Activated T-cell treated with anti-CD3 and anti-CD28 coated beads, Interleukin-2, amount 50 U/mL, for 24 hours (primary cell): ENCODE measurements at regions not wholly inside any gene's neighbourhood (a gene's known extent, or its start where the extent isn't known, plus 50 kb on each side); places are given as distances from the start of the nearest gene placed in this dataset.
A peak's percentile ranks its signal among the peaks of the same experiment; 100 is the strongest.
"Not testable (repeated sequence)": the region's sequence is repeated elsewhere in the genome, so short reads cannot be mapped to it uniquely, and the experiment has no call there.

Experiments used
- DNase-seq: peaks from one replicate; pipeline ENCODE4 v3.0.0-alpha.2; 2020
- H3K27ac Mint-ChIP-seq: 2 replicates; pipeline ENCODE4 v1.8.0; 2020; ENCODE audit warnings: mild to moderate bottlenecking, mixed read lengths
- H3K27me3 Mint-ChIP-seq: 2 replicates; pipeline ENCODE4 v1.8.0; 2020; ENCODE audit warnings: mixed read lengths
- H3K36me3 Mint-ChIP-seq: 2 replicates; pipeline ENCODE4 v1.8.0; 2020; ENCODE audit warnings: low read depth, mixed read lengths
- H3K4me1 Mint-ChIP-seq: 2 replicates; pipeline ENCODE4 v1.8.0; 2020; ENCODE audit warnings: low read depth, mixed read lengths
- H3K4me3 Mint-ChIP-seq: 2 replicates; pipeline ENCODE4 v1.8.0; 2020; ENCODE audit warnings: mild to moderate bottlenecking, moderate library complexity, mixed read lengths
- H3K9me3 Mint-ChIP-seq: 2 replicates; pipeline ENCODE4 v1.8.0; 2020; ENCODE audit warnings: mixed read lengths

DNA sequence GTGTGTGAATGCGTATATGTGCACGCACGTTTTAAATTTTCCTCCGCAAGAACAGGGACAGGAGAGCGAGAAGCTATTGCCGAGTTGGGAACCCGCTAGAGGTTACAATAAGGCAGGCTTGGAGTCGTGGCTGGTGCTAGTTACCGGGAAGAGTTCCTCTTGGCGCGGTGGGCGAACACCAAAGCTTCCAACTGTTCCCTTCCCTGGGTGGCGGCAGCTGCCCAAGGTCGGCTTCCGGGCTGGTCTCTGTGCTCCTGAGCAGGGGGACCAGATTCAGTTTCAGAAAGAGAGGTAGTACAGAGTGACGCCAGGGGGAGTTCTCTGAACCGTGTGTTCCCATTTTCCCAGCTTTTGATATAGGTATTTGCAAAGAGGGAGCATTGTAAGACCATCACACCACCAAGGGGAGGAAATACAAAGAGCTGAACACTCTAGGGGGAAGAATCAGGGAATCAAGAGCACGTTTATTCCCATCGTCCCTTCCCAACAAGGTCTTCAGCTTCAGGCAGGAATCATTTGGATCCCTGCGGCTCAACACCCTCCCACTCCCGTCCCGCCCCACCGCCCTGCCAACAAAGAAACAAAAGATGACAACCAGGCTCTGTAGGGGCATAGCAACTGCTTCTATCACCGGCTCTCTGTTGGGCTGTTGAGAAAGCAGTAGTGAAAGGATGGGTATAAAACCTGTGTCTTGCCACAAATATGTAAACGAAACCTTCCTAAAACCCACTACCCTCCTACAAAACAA lies 113.6 kb upstream of the TEX13C start:
- Mint-ChIP-seq H3K27ac (no peak overlapping the region), H3K4me1 (peaks cover 19% of the 10 kb centered on the region), H3K9me3 (no peaks in the 10 kb centered on the region), H3K4me3 (peak overlapping the region; percentile 68), H3K27me3 (peaks cover 61% of the 10 kb centered on the region), H3K36me3 (no peaks in the 10 kb centered on the region)
- DNase-seq, result peak; percentile 30

DNA sequence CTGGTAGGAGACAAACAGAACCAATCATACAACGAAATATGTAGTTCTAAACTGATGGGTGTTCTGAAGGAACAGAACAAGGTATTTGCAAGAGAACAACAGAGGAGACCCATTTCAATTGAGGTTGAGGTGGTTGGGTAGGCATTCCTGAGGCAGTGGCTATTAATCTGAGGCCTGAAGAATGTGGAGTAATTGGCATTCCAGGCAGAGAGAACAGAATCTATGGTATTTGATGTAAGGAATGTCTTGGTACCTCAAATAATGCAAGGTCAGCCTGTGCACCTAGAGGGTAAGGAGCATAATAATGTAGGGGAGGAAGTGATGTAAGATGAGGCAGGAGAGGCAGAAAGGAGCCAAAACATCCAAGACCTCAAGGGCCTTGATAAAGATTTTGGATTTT lies 109.5 kb upstream of the TEX13C start:
- peaks cover 6% of the 10 kb centered on the region for H3K4me1 Mint-ChIP-seq
- DNase-seq, result no peak
- no peak overlapping the region for H3K4me3 Mint-ChIP-seq
- no peaks in the 10 kb centered on the region for H3K9me3 Mint-ChIP-seq
- no peak overlapping the region for H3K27ac Mint-ChIP-seq
- no peaks in the 10 kb centered on the region for H3K36me3 Mint-ChIP-seq
- peaks cover 50% of the 10 kb centered on the region for H3K27me3 Mint-ChIP-seq

DNA sequence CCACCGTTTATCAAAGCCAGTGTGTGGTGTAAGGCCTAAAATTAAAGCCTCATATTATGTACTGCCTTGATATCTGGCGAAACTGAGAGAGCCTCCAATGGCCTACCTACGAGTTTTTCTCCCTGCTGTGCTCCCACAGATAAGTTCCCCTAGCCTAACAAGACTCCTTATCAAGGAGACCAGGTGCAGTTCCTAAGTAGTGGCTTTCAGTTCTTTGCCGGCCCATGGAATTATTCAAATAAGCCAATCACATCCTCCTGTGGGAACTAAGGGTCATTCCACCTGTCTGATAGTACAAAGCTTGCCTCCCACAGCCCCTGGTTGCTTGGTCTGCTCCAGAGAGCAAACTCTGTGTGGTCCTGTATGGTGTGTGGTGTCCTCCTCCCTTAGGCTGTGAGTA lies 99.8 kb upstream of the TEX13C start:
- H3K36me3 Mint-ChIP-seq, result no peaks in the 10 kb centered on the region
- H3K27me3 Mint-ChIP-seq, result peaks cover 14% of the 10 kb centered on the region
- no peak overlapping the region for H3K27ac Mint-ChIP-seq
- DNase-seq, result no peak
- H3K4me3 Mint-ChIP-seq, result no peak overlapping the region
- H3K9me3 Mint-ChIP-seq, result no peaks in the 10 kb centered on the region
- no peaks in the 10 kb centered on the region for H3K4me1 Mint-ChIP-seq

DNA sequence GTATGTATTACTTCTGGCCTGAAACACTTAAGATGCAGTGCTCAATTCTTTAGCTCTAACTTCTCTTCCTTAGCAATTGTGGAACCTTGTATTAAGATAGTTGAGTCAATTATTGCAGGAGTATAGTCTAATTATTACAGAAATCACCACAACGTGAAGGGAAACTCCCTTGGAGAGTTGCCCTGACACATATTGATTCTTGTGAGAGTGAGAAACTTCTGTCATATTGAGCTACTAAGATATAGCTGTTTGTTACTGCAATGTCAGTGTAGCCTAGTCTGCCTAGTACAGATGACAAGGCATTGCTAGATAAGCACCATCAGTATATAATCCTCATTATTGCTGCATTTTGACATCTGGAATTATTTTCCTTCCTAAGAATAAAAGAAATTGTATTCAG lies 82.7 kb upstream of the TEX13C start:
- peaks cover 26% of the 10 kb centered on the region for H3K27me3 Mint-ChIP-seq
- H3K4me1 Mint-ChIP-seq, result peaks cover 3% of the 10 kb centered on the region
- no peaks in the 10 kb centered on the region for H3K36me3 Mint-ChIP-seq
- DNase-seq, result no peak
- H3K27ac Mint-ChIP-seq, result no peak overlapping the region
- no peak overlapping the region for H3K4me3 Mint-ChIP-seq
- no peaks in the 10 kb centered on the region for H3K9me3 Mint-ChIP-seq

DNA sequence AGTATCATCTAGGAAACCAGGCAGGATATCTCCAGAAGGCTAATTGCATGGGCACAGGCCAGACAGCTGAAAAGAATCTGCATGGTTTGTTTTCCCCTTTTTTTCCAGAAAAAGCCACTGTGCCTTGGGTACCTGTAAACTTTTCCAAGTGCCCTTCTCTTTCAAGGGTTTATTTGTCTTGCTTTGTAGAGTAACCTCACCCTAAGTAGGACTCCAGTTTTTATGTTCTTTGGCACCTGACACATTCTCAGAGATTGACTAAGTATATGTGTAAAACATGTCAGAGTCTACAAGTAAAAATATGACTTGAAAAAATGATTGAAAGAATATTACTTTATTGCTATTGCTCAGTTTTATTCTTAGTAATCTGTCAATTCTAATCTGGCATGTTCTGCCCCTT lies 70.7 kb upstream of the TEX13C start:
- H3K27ac Mint-ChIP-seq, result no peak overlapping the region
- H3K4me3 Mint-ChIP-seq, result no peak overlapping the region
- H3K4me1 Mint-ChIP-seq, result peaks cover 2% of the 10 kb centered on the region

DNA sequence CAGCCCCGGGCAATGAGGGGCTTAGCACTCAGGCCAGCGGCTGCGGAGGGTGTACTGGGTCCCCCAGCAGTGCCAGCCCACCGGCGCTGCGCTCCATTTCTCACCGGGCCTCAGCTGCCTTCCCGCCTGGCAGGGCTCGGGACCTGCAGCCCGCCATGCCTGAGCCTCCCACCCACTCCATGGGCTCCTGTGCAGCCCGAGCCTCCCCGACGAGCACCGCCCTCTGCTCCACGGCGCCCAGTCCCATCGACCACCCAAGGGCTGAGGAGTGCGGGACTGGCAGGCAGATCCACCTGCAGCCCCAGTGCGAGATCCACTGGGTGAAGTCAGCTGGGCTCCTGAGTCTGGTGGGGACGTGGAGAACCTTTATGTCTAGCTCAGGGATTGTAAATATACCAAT lies 63.9 kb upstream of the TEX13C start:
- H3K9me3 Mint-ChIP-seq, H3K4me1 Mint-ChIP-seq, DNase-seq, H3K27ac Mint-ChIP-seq, H3K36me3 Mint-ChIP-seq, H3K4me3 Mint-ChIP-seq: not testable (repeated sequence)
- peaks cover 17% of the 10 kb centered on the region for H3K27me3 Mint-ChIP-seq

More for the DNA sequence above, 70.7 kb upstream of the TEX13C start:
- Mint-ChIP-seq H3K27me3 (peaks cover 20% of the 10 kb centered on the region), H3K9me3 (no peaks in the 10 kb centered on the region), H3K36me3 (no peaks in the 10 kb centered on the region)
- no peak for DNase-seq

DNA sequence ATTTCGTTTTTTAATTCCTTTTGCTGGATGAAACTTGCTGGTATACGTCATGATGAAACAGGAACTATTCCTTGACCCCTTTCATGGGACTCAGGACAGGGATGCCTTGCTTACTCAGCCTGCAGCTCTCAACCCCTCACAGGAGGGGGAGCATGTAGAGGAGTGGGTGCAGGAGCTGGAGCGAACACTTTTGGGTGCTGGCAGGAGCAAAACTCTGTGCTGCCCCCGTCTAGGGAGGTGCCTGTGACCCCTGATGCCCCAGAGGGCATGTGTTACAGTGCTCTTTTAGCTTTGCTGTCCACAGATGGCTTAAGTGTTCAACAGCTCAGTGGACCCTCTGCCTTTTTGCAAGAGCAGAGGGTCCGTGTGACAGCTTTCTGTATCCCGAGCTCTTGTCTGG lies 56.8 kb upstream of the TEX13C start:
- H3K27me3 Mint-ChIP-seq, result peaks cover 15% of the 10 kb centered on the region
- no peaks in the 10 kb centered on the region for H3K36me3 Mint-ChIP-seq
- H3K4me1 Mint-ChIP-seq, result no peaks in the 10 kb centered on the region
- H3K9me3 Mint-ChIP-seq, result peaks cover 10% of the 10 kb centered on the region
- H3K4me3 Mint-ChIP-seq, result no peak overlapping the region
- no peak for DNase-seq
- no peak overlapping the region for H3K27ac Mint-ChIP-seq

DNA sequence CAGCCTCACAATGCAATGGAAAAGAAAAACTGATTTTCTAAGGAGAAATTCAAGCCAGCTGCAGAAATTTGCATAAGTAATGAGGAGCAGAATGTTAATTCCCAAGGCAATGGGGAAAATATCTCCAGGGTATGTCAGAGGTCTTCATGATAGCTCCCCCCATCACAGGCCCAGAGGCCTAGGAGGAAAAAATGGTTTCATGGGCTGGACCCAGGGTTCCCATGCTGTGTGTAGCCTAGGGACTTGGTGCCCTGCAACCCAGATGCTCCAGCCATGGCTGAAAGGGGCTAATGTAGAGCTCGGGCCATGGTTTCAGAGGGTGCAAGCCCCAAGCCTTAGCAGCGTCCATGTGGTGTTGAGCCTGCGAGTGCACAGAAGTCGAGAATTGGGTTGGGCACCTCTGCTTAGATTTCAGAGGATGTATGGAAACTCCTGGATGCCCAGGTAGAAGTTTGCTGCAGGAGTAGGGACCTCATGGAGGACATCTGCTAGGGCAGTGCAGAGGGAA lies 53.5 kb upstream of the TEX13C start:
- Mint-ChIP-seq H3K4me1 (no peaks in the 10 kb centered on the region), H3K9me3 (peaks cover 10% of the 10 kb centered on the region), H3K4me3 (no peak overlapping the region), H3K27ac (no peak overlapping the region), H3K27me3 (peaks cover 12% of the 10 kb centered on the region), H3K36me3 (no peaks in the 10 kb centered on the region)
- no peak for DNase-seq
